H9 (cell line): ENCODE measurements at regions not wholly inside any gene's neighbourhood (a gene's known extent, or its start where the extent isn't known, plus 50 kb on each side); places are given as distances from the start of the nearest gene placed in this dataset.

Experiments used
- DNase-seq: peaks from one replicate; pipeline ENCODE4 v3.0.0-alpha.2; 2017
- H2AFZ ChIP-seq: one replicate; pipeline ENCODE4 v1.6.1; 2013; ENCODE audit warnings: mild to moderate bottlenecking, low read length, control low read depth, moderate library complexity
- H2AK5ac ChIP-seq: 2 replicates; pipeline ENCODE4 v1.6.1; 2013; ENCODE audit warnings: low read length, control low read depth, mixed read lengths; ENCODE audit not compliant: insufficient read length
- H2BK120ac ChIP-seq: one replicate; pipeline ENCODE4 v1.6.1; 2013; ENCODE audit warnings: low read depth, mild to moderate bottlenecking, low read length, control low read depth, inconsistent platforms; ENCODE audit not compliant: poor library complexity, severe bottlenecking
- H2BK12ac ChIP-seq: 2 replicates; pipeline ENCODE4 v1.6.1; 2013; ENCODE audit warnings: low read length, control low read depth, mixed read lengths, low read depth; ENCODE audit not compliant: insufficient read length
- H2BK15ac ChIP-seq: 2 replicates; pipeline ENCODE4 v1.6.1; 2013; ENCODE audit warnings: low read depth, low read length, control low read depth
- H2BK20ac ChIP-seq: one replicate; pipeline ENCODE4 v1.6.1; 2013; ENCODE audit warnings: low read depth, mild to moderate bottlenecking, low read length, control low read depth, inconsistent platforms; ENCODE audit not compliant: poor library complexity, severe bottlenecking
- H2BK5ac ChIP-seq: 2 replicates; pipeline ENCODE4 v1.6.1; 2013; ENCODE audit warnings: low read length, control low read depth, mixed read lengths; ENCODE audit not compliant: insufficient read length
- H3K14ac ChIP-seq: 2 replicates; pipeline ENCODE4 v1.6.1; 2013; ENCODE audit warnings: low read length, control low read depth; ENCODE audit not compliant: insufficient read depth
- H3K18ac ChIP-seq: 2 replicates; pipeline ENCODE4 v1.6.1; 2013; ENCODE audit warnings: low read depth, mild to moderate bottlenecking, mixed read lengths, low read length, control low read depth; ENCODE audit not compliant: insufficient read length
- H3K23ac ChIP-seq: 2 replicates; pipeline ENCODE4 v1.6.1; 2013; ENCODE audit warnings: low read length, control low read depth, mixed read lengths, low read depth; ENCODE audit not compliant: insufficient read length
- H3K23me2 ChIP-seq: 2 replicates; pipeline ENCODE4 v1.6.1; 2013; ENCODE audit warnings: low read depth, mild to moderate bottlenecking, mixed read lengths, low read length, control low read depth; ENCODE audit not compliant: insufficient read length, poor library complexity, severe bottlenecking
- H3K27ac ChIP-seq: 2 replicates; pipeline ENCODE4 v1.5.1; 2013; ENCODE audit warnings: low read length, control low read depth, mixed read lengths, low read depth; ENCODE audit not compliant: insufficient read length
- H3K27me3 ChIP-seq: 2 replicates; pipeline ENCODE4 v1.6.1; 2013; ENCODE audit warnings: low read length, control low read depth, inconsistent platforms; ENCODE audit not compliant: insufficient read depth
- H3K4ac ChIP-seq: 2 replicates; pipeline ENCODE4 v1.6.1; 2013; ENCODE audit warnings: low read depth, mild to moderate bottlenecking, control low read depth, inconsistent platforms, low read length, moderate library complexity
- H3K4me1 ChIP-seq: 2 replicates; pipeline ENCODE4 v1.6.1; 2013; ENCODE audit warnings: low read length, control low read depth, inconsistent platforms; ENCODE audit not compliant: insufficient read depth
- H3K4me2 ChIP-seq: 2 replicates; pipeline ENCODE4 v1.6.1; 2013; ENCODE audit warnings: low read length, control low read depth, mixed read lengths; ENCODE audit not compliant: insufficient read length, insufficient read depth
- H3K56ac ChIP-seq: 2 replicates; pipeline ENCODE4 v1.6.1; 2013; ENCODE audit warnings: low read depth, mild to moderate bottlenecking, mixed read lengths, low read length, control low read depth; ENCODE audit not compliant: insufficient read length
- H3K79me1 ChIP-seq: 2 replicates; pipeline ENCODE4 v1.6.1; 2013; ENCODE audit warnings: low read depth, mild to moderate bottlenecking, moderate library complexity, low read length, control low read depth, inconsistent platforms; ENCODE audit not compliant: insufficient read depth, poor library complexity, severe bottlenecking
- H3K79me2 ChIP-seq: 2 replicates; pipeline ENCODE4 v1.6.1; 2013; ENCODE audit warnings: low read length, control low read depth, inconsistent platforms; ENCODE audit not compliant: insufficient read depth
- H3K9ac ChIP-seq: 2 replicates; pipeline ENCODE4 v1.6.1; 2013; ENCODE audit warnings: low read length, control low read depth, mixed read lengths; ENCODE audit not compliant: insufficient read length; ENCODE audit errors: extremely low read depth
- H3K9me3 ChIP-seq: one replicate; pipeline ENCODE4 v1.6.1; 2013; ENCODE audit warnings: low read depth, low read length, inconsistent platforms; ENCODE audit not compliant: control insufficient read depth
- H3T11ph ChIP-seq: one replicate; pipeline ENCODE4 v1.6.1; 2013; ENCODE audit warnings: mild to moderate bottlenecking, low read length, control low read depth, inconsistent platforms
- H4K20me1 ChIP-seq: one replicate; pipeline ENCODE4 v1.6.1; 2013; ENCODE audit not compliant: control insufficient read depth, insufficient read length, insufficient read depth
- H4K5ac ChIP-seq: 2 replicates; pipeline ENCODE4 v1.6.1; 2013; ENCODE audit warnings: low read depth, mild to moderate bottlenecking, mixed read lengths, low read length, control low read depth; ENCODE audit not compliant: insufficient read length
- H4K8ac ChIP-seq: replicated peaks from 2 replicates; pipeline ENCODE4 v1.6.1; 2013; ENCODE audit warnings: low read length, control low read depth, mixed read lengths, low read depth; ENCODE audit not compliant: insufficient read length
- H4K91ac ChIP-seq: 2 replicates; pipeline ENCODE4 v1.6.1; 2013; ENCODE audit warnings: low read depth, mild to moderate bottlenecking, moderate library complexity, mixed read lengths, low read length, control low read depth; ENCODE audit not compliant: insufficient read length
- H3K27ac Mint-ChIP-seq, 3 experiments: 2 replicates in 2 of 3; 3 replicates in 1 of 3; pipeline ENCODE4 v1.8.0; 2020 to 2021; ENCODE audit warnings: mixed read lengths in 3 of 3, mild to moderate bottlenecking in 1 of 3, moderate library complexity in 1 of 3
- H3K27me3 Mint-ChIP-seq: 2 replicates; pipeline ENCODE4 v1.8.0; 2021; ENCODE audit warnings: low read depth, mild to moderate bottlenecking, moderate library complexity, mixed read lengths
- H3K36me3 Mint-ChIP-seq, 3 experiments: 2 replicates in 2 of 3; 3 replicates in 1 of 3; pipeline ENCODE4 v1.8.0; 2020 to 2021; ENCODE audit warnings: low read depth in 3 of 3, mixed read lengths in 3 of 3; ENCODE audit not compliant: insufficient read depth in 1 of 3
- H3K4me1 Mint-ChIP-seq, 2 experiments: 2 replicates each; pipeline ENCODE4 v1.8.0; 2020; ENCODE audit warnings: mixed read lengths in 2 of 2
- H3K4me3 Mint-ChIP-seq, 2 experiments: 2 replicates in 1 of 2; 3 replicates in 1 of 2; pipeline ENCODE4 v1.8.0; 2020 to 2021; ENCODE audit warnings: mild to moderate bottlenecking in 2 of 2, mixed read lengths in 2 of 2, moderate library complexity in 1 of 2
- H3K9me3 Mint-ChIP-seq, 2 experiments: 2 replicates in 1 of 2; 3 replicates in 1 of 2; pipeline ENCODE4 v1.8.0; 2020; ENCODE audit warnings: mild to moderate bottlenecking in 2 of 2, mixed read lengths in 2 of 2, moderate library complexity in 1 of 2
- CTCF ChIP-seq: fragments of 200-600 bp; sonication (generic); conservative IDR thresholded peaks from 3 replicates; pipeline ENCODE4 v1.8.0; 2021; ENCODE audit warnings: antibody characterized with exemption, mild to moderate bottlenecking
- whole genome bisulfite sequencing: extraction: QIAGEN DNeasy Blood & Tissue Kit; methylation state at CpG from one replicate; pipeline ENCODE4 v1.1.7; 2013; ENCODE audit warnings: missing lambda C conversion rate, low lambda C conversion rate, mixed read lengths; ENCODE audit not compliant: insufficient read length; ENCODE audit errors: extremely low coverage; 5-methylcytosine and 5-hydroxymethylcytosine counted together

GRCh38 chr7:26497801-26498596, 206.3 kb downstream of the SNX10 start:
- Histone ChIP-seq H3K79me2 (no peaks in the 10 kb centered on the region), H3K27ac (no peak overlapping the region), H3K23me2 (no peaks in the 10 kb centered on the region), H2BK5ac (no peak overlapping the region), H2AFZ (no peak overlapping the region), H3K18ac (no peak overlapping the region), H3K9ac (no peak overlapping the region), H3K4me1 (no peaks in the 10 kb centered on the region), H3K56ac (no peak overlapping the region), H2BK12ac (no peak overlapping the region), H4K5ac (no peak overlapping the region), H4K91ac (no peak overlapping the region), H3T11ph (no peak overlapping the region), H2BK20ac (no peak overlapping the region), H3K4me2 (no peak overlapping the region), H3K4ac (no peak overlapping the region), H3K14ac (no peak overlapping the region), H4K8ac (no peak overlapping the region), H3K79me1 (no peaks in the 10 kb centered on the region), H3K23ac (no peak overlapping the region), H4K20me1 (no peaks in the 10 kb centered on the region), H3K27me3 (no peaks in the 10 kb centered on the region), H3K9me3 (no peaks in the 10 kb centered on the region), H2AK5ac (no peak overlapping the region), H2BK120ac (no peak overlapping the region), H2BK15ac (no peak overlapping the region)
- Mint-ChIP-seq H3K4me3 (no peak overlapping the region), H3K4me1 (no peaks in the 10 kb centered on the region), H3K27me3 (peaks cover 1% of the 10 kb centered on the region; the same call in 1 of the 2 replicates), H3K27ac (no peak overlapping the region), H3K36me3 (no peaks in the 10 kb centered on the region), H3K9me3 (no peaks in the 10 kb centered on the region)
- WGBS: no CpG with 5 or more reads among the region's 12 CpGs
- DNase-seq: no peak
- TF ChIP-seq CTCF: no peak
